ENCODE measurements at regions not wholly inside any gene's neighbourhood (a gene's known extent, or its start where the extent isn't known, plus 50 kb on each side); places are given as distances from the start of the nearest gene placed in this dataset.

- no peak overlapping the region for H3K27ac ChIP-seq
- TF ChIP-seq ZFX (IDR thresholded peaks at IDR 0.05; ENCODE audit: borderline replicate concordance) (no peak), CTCF (IDR thresholded peaks at IDR 0.05) (no peak)
Measured at GRCh38 chr3:53944028-53944427, 52.4 kb upstream of the SELENOK start.

- TF ChIP-seq CTCF (IDR thresholded peaks at IDR 0.05) = no peak
- no peak for TF ChIP-seq ZFX (IDR thresholded peaks at IDR 0.05; ENCODE audit: borderline replicate concordance)
- H3K27ac ChIP-seq = no peak overlapping the region
Measured at GRCh38 chr3:53941950-53942349, 50.3 kb upstream of the SELENOK start.

Data from 22Rv1 (cell line).